ENCODE measurements at regions not wholly inside any gene's neighbourhood (a gene's known extent, or its start where the extent isn't known, plus 50 kb on each side); places are given as distances from the start of the nearest gene placed in this dataset.

GRCh38 chr7:110205899-110206298 is 885.0 kb upstream of the LRRN3 start:
- TF ChIP-seq EZH2 (IDR thresholded peaks at IDR 0.05) (no peak), CTCF (IDR thresholded peaks at IDR 0.05) (no peak)

All from neural progenitor cell (in vitro differentiated cells).